ENCODE measurements at regions not wholly inside any gene's neighbourhood (a gene's known extent, or its start where the extent isn't known, plus 50 kb on each side); places are given as distances from the start of the nearest gene placed in this dataset.
A peak's percentile ranks its signal among the peaks of the same experiment; 100 is the strongest.

GRCh38 chr6:148086386-148086785 lies 256.3 kb upstream of the SASH1 start:
- intact Hi-C loops (cut with DNase I; ENCODE audit: low total_unique reads): no loop called here
- no peak overlapping the region for H3K4me3 ChIP-seq (ENCODE audit: low read depth, poor library complexity, severe bottlenecking)
- no peak for DNase-seq (ENCODE audit: low spot score in 2 of 2)
- TF ChIP-seq, protein P1, sequence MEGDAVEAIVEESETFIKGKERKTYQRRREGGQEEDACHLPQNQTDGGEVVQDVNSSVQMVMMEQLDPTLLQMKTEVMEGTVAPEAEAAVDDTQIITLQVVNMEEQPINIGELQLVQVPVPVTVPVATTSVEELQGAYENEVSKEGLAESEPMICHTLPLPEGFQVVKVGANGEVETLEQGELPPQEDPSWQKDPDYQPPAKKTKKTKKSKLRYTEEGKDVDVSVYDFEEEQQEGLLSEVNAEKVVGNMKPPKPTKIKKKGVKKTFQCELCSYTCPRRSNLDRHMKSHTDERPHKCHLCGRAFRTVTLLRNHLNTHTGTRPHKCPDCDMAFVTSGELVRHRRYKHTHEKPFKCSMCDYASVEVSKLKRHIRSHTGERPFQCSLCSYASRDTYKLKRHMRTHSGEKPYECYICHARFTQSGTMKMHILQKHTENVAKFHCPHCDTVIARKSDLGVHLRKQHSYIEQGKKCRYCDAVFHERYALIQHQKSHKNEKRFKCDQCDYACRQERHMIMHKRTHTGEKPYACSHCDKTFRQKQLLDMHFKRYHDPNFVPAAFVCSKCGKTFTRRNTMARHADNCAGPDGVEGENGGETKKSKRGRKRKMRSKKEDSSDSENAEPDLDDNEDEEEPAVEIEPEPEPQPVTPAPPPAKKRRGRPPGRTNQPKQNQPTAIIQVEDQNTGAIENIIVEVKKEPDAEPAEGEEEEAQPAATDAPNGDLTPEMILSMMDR (IDR thresholded peaks at IDR 0.05): no peak
- TF ChIP-seq POLR2A (IDR thresholded peaks at IDR 0.05): no peak
- 91 to 94% methylated on average over 1 of the region's 1 CpG for WGBS, 2 donors

- DNase-seq (ENCODE audit: low spot score in 2 of 2): no peak
- TF ChIP-seq, protein P1 (IDR thresholded peaks at IDR 0.05): no peak
- no peak for TF ChIP-seq POLR2A (IDR thresholded peaks at IDR 0.05)
- WGBS, 2 donors: 84 to 87% methylated on average over 3 of the region's 3 CpGs
- H3K4me3 ChIP-seq (ENCODE audit: low read depth, poor library complexity, severe bottlenecking): no peak overlapping the region
- intact Hi-C loops (cut with DNase I; ENCODE audit: low total_unique reads): no loop called here
These were observed 255.8 kb upstream of the SASH1 start for GRCh38 chr6:148086843-148087242.

- H3K4me3 ChIP-seq (ENCODE audit: low read depth, poor library complexity, severe bottlenecking): no peak overlapping the region
- DNase-seq (ENCODE audit: low spot score in 2 of 2): no peak
- intact Hi-C loops (cut with DNase I; ENCODE audit: low total_unique reads): no loop called here
- WGBS, 2 donors: 80 to 81% methylated on average over 3 of the region's 3 CpGs
- TF ChIP-seq, protein P1 (IDR thresholded peaks at IDR 0.05): no peak
- no peak for TF ChIP-seq POLR2A (IDR thresholded peaks at IDR 0.05)
These were observed 255.0 kb upstream of the SASH1 start for GRCh38 chr6:148087659-148088058.

- 94 to 100% methylated on average over 2 of the region's 2 CpGs for WGBS, 2 donors
- intact Hi-C loops (cut with DNase I; ENCODE audit: low total_unique reads): no loop called here
- H3K4me3 ChIP-seq (ENCODE audit: low read depth, poor library complexity, severe bottlenecking): no peak overlapping the region
- TF ChIP-seq POLR2A (IDR thresholded peaks at IDR 0.05): no peak
- TF ChIP-seq, protein P1 (IDR thresholded peaks at IDR 0.05): peak in 1 of 3 donors; percentile 8
- no peak for DNase-seq (ENCODE audit: low spot score in 2 of 2)
These were observed 252.3 kb upstream of the SASH1 start for GRCh38 chr6:148090326-148090725.

GRCh38 chr6:148091394-148091793 lies 251.2 kb upstream of the SASH1 start:
- no peak for DNase-seq (ENCODE audit: low spot score in 2 of 2)
- no peak overlapping the region for H3K4me3 ChIP-seq (ENCODE audit: low read depth, poor library complexity, severe bottlenecking)
- TF ChIP-seq, protein P1 (IDR thresholded peaks at IDR 0.05): no peak
- intact Hi-C loops (cut with DNase I; ENCODE audit: low total_unique reads): no loop called here

DNA sequence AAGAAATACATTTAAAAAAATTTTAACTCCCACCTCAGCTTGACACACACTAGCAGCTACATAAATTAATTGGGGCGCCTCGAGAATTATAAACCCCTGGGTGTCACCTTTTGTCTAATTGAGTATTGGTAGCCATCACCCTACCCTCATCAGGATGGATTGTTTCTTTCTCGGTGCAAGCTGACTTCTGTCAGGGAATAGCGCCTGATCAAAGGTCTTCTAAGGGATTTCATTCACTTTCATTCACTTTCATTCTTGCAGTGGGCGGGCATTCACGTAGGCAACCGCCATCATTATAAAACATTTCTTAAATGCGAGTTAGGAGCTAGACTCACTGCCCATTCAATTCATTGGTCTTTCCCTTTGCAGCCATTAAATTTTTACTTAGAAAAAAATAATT lies 239.2 kb upstream of the SASH1 start:
- 86% methylated on average over 8 of the region's 8 CpGs for WGBS, 2 donors
- TF ChIP-seq, protein P1 (IDR thresholded peaks at IDR 0.05): no peak
- TF ChIP-seq POLR2A (IDR thresholded peaks at IDR 0.05): no peak
- DNase-seq (ENCODE audit: low spot score in 2 of 2): no peak
- intact Hi-C loops (cut with DNase I; ENCODE audit: low total_unique reads): no loop called here
- H3K4me3 ChIP-seq (ENCODE audit: low read depth, poor library complexity, severe bottlenecking): no peak overlapping the region
